NCI-H526 treated with DMSO at 0.1 percent for 48 hours (cell line): ENCODE measurements at regions not wholly inside any gene's neighbourhood (a gene's known extent, or its start where the extent isn't known, plus 50 kb on each side); places are given as distances from the start of the nearest gene placed in this dataset.
"Not testable (repeated sequence)": the region's sequence is repeated elsewhere in the genome, so short reads cannot be mapped to it uniquely, and the experiment has no call there.

Source experiments
- DNase-seq: peaks from one replicate; lab custom pipeline; 2025; lab: John Stamatoyannopoulos, UW

GRCh38 chr11:121863126-121863525 is 252.9 kb downstream of the BLID start:
- no peak for DNase-seq

DNA sequence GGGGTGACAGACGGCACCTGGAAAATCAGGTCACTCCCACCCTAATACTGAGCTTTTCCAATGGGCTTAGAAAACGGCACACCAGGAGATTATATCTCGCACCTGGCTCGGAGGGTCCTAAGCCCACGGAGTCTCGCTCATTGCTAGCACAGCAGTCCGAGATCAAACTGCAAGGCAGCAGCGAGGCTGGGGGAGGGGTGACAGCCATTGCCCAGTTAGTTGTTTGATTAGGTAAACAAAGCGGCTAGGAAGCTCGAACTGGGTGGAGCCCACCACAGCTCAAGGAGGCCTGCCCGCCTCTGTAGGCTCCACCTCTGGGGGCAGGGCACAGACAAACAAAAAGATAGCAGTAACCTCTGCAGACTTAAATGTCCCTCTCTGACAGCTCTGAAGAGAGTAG is 260.9 kb downstream of the BLID start:
- not testable (repeated sequence) for DNase-seq

DNA sequence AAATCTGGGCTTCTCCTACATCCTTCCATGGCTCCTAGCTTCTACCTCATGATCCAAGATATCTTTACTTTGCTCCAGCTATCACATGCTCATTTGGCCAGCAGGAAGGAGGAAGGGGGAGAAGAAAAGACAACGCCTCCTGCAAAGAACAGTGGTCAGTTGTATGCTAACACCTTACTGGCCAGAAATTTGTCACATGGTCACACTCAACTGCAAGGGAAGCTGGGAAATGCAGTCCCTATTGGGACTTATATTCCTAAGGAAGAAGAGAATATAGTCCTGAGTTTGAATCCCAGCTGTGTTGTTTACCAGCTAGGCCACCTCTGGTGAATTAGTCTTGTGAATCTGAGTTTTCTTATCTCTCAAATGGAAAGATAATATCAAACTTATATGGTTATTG is 272.0 kb downstream of the BLID start:
- no peak for DNase-seq

DNA sequence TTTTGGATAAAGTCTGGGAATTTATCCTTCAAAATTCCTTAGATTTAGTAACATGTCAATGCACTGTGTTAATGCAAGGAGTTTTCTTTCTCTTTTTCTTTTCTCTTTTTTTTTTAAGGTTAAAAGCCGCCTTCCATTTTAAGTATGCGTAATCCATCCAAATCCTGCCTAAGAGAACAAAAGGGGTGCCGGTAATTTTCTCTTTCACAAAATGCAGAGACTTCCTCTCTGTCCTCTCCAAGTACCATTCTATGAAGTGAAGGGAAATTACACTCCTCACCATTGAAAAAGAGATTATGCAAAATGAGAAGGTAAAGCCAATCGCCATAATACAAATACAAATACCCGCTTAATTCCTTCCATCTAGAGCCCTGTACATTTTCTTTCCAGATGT is 273.8 kb downstream of the BLID start:
- no peak for DNase-seq

DNA sequence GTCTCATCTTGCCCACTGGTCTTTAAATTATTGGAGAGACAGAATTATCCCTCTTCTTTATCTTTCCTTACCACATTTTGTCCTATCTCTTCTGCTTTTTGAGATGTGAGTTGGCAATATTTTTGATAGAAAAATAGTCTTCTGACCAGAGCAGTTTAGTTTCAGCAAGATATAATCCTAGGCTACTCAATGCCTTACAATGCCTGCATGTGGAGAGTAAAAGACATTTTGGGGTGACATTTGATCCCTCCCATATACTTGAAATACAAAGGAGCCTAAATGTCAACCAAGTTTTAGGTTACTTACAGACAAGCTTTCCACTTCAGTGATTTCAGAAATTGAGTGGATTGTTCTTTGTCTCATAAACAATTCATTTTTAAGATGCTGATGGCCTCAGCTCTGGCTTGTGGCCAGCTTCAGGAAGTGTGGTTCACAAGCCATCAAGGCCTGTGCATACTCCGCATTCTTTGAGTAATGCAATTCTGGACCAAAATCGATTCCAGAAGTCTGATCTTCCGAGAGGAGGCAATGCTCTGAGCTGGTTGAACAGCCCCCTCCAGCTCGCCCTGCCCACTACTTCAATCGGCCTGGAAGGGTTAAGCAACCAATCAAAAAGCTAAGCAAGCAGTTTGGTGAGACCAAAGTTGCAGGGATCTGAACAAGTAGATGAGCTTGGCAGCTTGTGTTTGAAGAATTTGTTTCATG is 274.4 kb downstream of the BLID start:
- no peak for DNase-seq

DNA sequence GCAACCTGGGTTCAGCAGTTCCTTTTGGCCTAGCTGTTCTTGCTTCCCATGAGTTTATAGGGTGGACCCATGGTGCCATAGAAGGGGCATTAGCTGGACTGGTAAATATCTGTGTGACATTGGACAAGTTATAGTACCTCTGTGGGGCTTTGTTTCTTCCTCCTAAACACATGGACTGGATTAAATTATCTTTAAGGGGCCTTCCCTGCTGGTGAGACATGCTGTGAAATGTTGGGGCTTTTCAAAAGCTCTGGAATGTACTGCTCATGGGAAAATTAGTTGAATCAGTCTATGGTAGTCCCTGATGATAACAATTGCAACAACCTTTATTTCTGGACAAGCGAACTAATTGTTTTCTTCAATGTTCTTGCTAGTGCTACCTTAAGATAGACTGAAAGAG is 276.2 kb downstream of the BLID start:
- no peak for DNase-seq

- DNase-seq: no peak
Observed at GRCh38 chr11:121838571-121838970, 277.4 kb downstream of the BLID start.

GRCh38 chr11:121833970-121834369 is 282.0 kb downstream of the BLID start:
- DNase-seq: no peak

- DNase-seq: no peak
Observed at GRCh38 chr11:121829159-121829643, 286.8 kb downstream of the BLID start.

GRCh38 chr11:121814962-121815361 is 301.1 kb downstream of the BLID start:
- no peak for DNase-seq

DNA sequence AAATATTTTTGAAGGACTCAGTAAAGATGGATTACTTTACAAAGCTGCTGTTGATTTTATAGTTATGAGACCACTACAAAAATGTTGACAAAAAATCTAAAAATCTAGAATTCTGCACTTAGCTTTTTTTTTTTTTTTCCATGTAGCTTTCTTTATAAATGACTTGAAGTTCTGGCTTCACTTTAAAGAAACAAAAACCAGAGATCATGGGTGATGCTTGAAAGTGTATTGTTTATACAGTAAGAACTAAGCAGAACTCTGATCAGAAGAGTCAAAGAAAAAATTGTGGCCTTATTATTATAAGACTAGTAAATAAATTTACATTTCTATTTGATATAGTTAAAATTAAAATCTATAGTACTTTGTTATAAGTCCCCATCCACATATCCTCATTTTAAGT is 301.7 kb downstream of the BLID start:
- no peak for DNase-seq

- DNase-seq: no peak
Observed at GRCh38 chr11:121810291-121810690, 305.7 kb downstream of the BLID start.

DNA sequence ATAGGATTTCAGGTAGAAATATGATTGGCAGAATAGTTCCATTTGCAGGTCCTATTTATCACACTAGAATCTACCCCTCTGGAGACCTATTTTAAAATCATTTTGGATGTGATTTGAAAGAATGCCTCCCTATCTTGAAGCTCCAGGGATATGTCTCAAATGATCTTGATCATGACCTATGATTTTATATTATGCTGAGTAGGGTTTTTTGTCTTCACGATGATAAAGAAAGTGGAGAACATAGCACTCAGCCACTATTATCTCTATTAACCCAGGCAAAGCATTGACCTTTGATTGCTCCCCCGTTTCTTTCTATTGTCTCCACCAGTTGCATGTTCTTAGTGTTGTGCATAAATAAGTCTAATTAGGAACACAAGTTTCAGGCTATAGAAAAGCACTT is 307.9 kb downstream of the BLID start:
- no peak for DNase-seq

GRCh38 chr11:121807051-121807450 is 309.0 kb downstream of the BLID start:
- no peak for DNase-seq

DNA sequence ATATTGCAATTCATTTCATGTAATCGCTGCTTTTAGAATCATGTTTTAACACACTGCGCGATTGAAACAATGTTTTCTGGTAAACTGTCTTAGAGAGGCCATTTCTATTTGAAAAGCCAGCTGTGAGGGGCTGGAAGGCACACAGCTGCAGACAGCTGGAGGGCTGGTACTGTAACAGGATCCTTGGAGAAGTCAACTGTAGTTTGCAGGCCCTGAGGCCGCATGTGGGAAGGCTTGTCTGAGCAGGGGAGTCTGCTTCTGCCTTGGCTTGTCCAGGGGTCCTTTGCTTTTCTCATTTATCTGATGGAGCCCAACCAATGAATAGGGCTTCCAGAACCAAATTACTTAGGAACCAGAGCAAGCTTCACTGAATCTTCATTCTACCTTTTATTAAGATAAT is 313.5 kb downstream of the BLID start:
- DNase-seq: no peak

- no peak for DNase-seq
Observed at GRCh38 chr11:121801781-121802180, 314.2 kb downstream of the BLID start.

GRCh38 chr11:121801394-121801748 is 314.6 kb downstream of the BLID start:
- no peak for DNase-seq

- DNase-seq: no peak
Observed at GRCh38 chr11:121800731-121801393, 315.2 kb downstream of the BLID start.

DNA sequence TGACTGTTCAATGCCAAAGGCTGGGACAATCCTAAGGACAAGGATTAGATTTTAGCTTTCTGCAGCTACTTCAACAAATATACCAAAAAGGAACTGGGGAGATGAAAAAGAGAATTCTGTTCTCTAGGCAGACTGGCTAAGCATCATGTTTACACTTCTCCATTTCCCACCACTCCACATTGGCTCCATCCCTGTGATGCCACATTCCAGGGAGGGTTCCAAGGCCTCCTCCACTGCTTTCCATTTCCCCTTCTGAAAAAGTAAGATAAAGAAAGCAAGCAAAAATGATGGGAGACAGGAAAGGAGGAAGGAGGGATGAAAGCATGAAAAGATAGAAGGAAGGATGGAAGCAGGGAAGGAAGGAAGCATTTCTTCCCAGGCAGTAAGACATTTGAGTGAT is 315.8 kb downstream of the BLID start:
- DNase-seq: no peak

- no peak for DNase-seq
Observed at GRCh38 chr11:121797496-121797895, 318.5 kb downstream of the BLID start.

DNA sequence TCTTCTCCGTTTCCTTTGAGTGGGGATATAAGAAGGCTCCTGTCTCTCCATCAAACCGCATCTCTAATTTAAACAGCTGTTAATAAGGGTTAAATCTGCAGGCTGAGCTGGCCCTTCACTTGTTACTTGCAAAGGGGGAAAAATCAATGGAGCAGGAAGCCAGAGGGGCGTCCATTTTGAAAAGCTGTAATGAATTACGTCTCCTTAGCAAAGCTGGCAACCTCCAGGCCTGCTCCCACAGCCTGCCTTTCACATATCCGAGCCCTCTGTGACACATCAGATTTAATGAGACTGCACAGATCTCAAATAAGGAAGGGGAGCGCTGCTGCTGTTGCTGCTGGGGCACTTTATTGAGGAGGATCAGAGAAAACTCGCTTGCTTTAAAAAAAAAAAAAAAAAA is 320.8 kb downstream of the BLID start:
- no peak for DNase-seq

GRCh38 chr11:121794671-121795141 is 321.3 kb downstream of the BLID start:
- no peak for DNase-seq

GRCh38 chr11:121793916-121794315 is 322.1 kb downstream of the BLID start:
- DNase-seq: no peak

DNA sequence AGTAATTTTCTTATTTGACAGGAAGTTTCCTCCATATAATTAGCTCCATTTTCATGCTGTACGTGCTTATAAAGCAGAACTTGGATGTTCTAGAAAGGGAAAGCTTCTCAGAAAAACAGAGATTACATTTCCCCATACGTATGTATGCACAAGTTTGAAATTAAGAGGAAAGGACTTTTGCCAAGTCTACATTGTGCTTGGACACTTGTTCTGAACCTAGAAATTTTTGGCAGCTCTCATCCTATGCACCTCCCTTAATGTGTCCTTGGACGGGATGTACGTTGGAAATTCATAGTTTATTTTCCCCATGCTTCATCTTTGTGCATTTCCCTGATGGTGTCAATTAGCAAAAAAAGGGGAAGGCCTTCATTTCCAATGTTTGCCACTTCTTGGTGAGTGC is 322.7 kb downstream of the BLID start:
- DNase-seq: no peak
